ENCODE measurements at regions not wholly inside any gene's neighbourhood (a gene's known extent, or its start where the extent isn't known, plus 50 kb on each side); places are given as distances from the start of the nearest gene placed in this dataset.

GRCh38 chr6:30814146-30815040 lies 69.9 kb upstream of the DDR1 start (continued):
- TF ChIP-seq, protein P1, sequence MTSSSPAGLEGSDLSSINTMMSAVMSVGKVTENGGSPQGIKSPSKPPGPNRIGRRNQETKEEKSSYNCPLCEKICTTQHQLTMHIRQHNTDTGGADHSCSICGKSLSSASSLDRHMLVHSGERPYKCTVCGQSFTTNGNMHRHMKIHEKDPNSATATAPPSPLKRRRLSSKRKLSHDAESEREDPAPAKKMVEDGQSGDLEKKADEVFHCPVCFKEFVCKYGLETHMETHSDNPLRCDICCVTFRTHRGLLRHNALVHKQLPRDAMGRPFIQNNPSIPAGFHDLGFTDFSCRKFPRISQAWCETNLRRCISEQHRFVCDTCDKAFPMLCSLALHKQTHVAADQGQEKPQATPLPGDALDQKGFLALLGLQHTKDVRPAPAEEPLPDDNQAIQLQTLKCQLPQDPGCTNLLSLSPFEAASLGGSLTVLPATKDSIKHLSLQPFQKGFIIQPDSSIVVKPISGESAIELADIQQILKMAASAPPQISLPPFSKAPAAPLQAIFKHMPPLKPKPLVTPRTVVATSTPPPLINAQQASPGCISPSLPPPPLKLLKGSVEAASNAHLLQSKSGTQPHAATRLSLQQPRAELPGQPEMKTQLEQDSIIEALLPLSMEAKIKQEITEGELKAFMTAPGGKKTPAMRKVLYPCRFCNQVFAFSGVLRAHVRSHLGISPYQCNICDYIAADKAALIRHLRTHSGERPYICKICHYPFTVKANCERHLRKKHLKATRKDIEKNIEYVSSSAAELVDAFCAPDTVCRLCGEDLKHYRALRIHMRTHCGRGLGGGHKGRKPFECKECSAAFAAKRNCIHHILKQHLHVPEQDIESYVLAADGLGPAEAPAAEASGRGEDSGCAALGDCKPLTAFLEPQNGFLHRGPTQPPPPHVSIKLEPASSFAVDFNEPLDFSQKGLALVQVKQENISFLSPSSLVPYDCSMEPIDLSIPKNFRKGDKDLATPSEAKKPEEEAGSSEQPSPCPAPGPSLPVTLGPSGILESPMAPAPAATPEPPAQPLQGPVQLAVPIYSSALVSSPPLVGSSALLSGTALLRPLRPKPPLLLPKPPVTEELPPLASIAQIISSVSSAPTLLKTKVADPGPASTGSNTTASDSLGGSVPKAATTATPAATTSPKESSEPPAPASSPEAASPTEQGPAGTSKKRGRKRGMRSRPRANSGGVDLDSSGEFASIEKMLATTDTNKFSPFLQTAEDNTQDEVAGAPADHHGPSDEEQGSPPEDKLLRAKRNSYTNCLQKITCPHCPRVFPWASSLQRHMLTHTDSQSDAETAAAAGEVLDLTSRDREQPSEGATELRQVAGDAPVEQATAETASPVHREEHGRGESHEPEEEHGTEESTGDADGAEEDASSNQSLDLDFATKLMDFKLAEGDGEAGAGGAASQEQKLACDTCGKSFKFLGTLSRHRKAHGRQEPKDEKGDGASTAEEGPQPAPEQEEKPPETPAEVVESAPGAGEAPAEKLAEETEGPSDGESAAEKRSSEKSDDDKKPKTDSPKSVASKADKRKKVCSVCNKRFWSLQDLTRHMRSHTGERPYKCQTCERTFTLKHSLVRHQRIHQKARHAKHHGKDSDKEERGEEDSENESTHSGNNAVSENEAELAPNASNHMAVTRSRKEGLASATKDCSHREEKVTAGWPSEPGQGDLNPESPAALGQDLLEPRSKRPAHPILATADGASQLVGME (CRISPR knock-in tag; IDR thresholded peaks at IDR 0.05) = peak; percentile 39; the same call in 1 of the 2 replicates
- no peak for TF ChIP-seq THRA (IDR thresholded peaks at IDR 0.05)
- TF ChIP-seq SUPT5H (IDR thresholded peaks at IDR 0.05) = no peak
- TF ChIP-seq FUS (optimal IDR thresholded peaks at IDR 0.05; ENCODE audit: low read depth, low read length) = no peak
- peak; percentile 85 for TF ChIP-seq MTA1 (IDR thresholded peaks at IDR 0.05; ENCODE audit: borderline replicate concordance)
- 0 out of 2 replicates have a peak, but pooled peaks have one; percentile 60 for TF ChIP-seq DDX20 (tag; IDR thresholded peaks at IDR 0.05; ENCODE audit: low read depth)
- TF ChIP-seq ZNF407 (IDR thresholded peaks at IDR 0.05; ENCODE audit: low read depth) = no peak
- TF ChIP-seq TRIM28 (IDR thresholded peaks at IDR 0.05) = peak; percentile 18; the same call in 1 of the 2 replicates
- TF ChIP-seq NUFIP1 (IDR thresholded peaks at IDR 0.05; ENCODE audit: partially characterized antibody) = peak; percentile 65
- TF ChIP-seq THAP7 (CRISPR knock-in tag; IDR thresholded peaks at IDR 0.05) = no peak
- peak; percentile 93 for TF ChIP-seq SMARCA4 (IDR thresholded peaks at IDR 0.05)
- peak; percentile 71; the same call in 1 of the 2 replicates for TF ChIP-seq MEF2D (tag; conservative IDR thresholded peaks at IDR 0.05; ENCODE audit: low read depth)

Data from K562 (cell line).